ENCODE measurements at regions not wholly inside any gene's neighbourhood (a gene's known extent, or its start where the extent isn't known, plus 50 kb on each side); places are given as distances from the start of the nearest gene placed in this dataset.

- TF ChIP-seq RNF2 (IDR thresholded peaks at IDR 0.05; ENCODE audit: borderline replicate concordance, low read depth, low read length, missing control alignments, poor library complexity, severe bottlenecking) (no peak), HDAC6 (IDR thresholded peaks at IDR 0.05; ENCODE audit: low read depth, low read length) (no peak), POLR2A (IDR thresholded peaks at IDR 0.05; ENCODE audit: control extremely low read depth in 1 of 2, low read depth in 2 of 2, low read length in 2 of 2) (no peak), JUN (IDR thresholded peaks at IDR 0.05; ENCODE audit: low read depth, low read length) (no peak), TAF7 (optimal IDR thresholded peaks at IDR 0.05; ENCODE audit: borderline replicate concordance, low read depth, low read length) (no peak), USF2 (IDR thresholded peaks at IDR 0.05; ENCODE audit: low read length) (no peak), TEAD4 (IDR thresholded peaks at IDR 0.05; ENCODE audit: low read depth, low read length) (no peak), MAX (IDR thresholded peaks at IDR 0.05) (no peak), SIN3A (conservative IDR thresholded peaks at IDR 0.05 in 1 of 2, IDR thresholded peaks at IDR 0.05 in 1 of 2; ENCODE audit: low read depth in 1 of 2, low read length in 2 of 2) (no peak), EZH2 (IDR thresholded peaks at IDR 0.05; ENCODE audit: low read depth, low read length, severe bottlenecking) (no peak), EP300 (IDR thresholded peaks at IDR 0.05; ENCODE audit: borderline replicate concordance in 1 of 2, low read depth in 2 of 2, low read length in 2 of 2) (no peak), CREB1 (IDR thresholded peaks at IDR 0.05) (no peak)
- TF ChIP-seq, protein P1, sequence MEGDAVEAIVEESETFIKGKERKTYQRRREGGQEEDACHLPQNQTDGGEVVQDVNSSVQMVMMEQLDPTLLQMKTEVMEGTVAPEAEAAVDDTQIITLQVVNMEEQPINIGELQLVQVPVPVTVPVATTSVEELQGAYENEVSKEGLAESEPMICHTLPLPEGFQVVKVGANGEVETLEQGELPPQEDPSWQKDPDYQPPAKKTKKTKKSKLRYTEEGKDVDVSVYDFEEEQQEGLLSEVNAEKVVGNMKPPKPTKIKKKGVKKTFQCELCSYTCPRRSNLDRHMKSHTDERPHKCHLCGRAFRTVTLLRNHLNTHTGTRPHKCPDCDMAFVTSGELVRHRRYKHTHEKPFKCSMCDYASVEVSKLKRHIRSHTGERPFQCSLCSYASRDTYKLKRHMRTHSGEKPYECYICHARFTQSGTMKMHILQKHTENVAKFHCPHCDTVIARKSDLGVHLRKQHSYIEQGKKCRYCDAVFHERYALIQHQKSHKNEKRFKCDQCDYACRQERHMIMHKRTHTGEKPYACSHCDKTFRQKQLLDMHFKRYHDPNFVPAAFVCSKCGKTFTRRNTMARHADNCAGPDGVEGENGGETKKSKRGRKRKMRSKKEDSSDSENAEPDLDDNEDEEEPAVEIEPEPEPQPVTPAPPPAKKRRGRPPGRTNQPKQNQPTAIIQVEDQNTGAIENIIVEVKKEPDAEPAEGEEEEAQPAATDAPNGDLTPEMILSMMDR (IDR thresholded peaks at IDR 0.05; ENCODE audit: control extremely low read depth in 1 of 3, insufficient read depth in 1 of 3, low read depth in 1 of 3, low read length in 3 of 3), result no peak
Measured at GRCh38 chr15:66994927-66995656, 70.3 kb upstream of the SMAD3 start.
